ENCODE measurements at regions not wholly inside any gene's neighbourhood (a gene's known extent, or its start where the extent isn't known, plus 50 kb on each side); places are given as distances from the start of the nearest gene placed in this dataset.

DNA sequence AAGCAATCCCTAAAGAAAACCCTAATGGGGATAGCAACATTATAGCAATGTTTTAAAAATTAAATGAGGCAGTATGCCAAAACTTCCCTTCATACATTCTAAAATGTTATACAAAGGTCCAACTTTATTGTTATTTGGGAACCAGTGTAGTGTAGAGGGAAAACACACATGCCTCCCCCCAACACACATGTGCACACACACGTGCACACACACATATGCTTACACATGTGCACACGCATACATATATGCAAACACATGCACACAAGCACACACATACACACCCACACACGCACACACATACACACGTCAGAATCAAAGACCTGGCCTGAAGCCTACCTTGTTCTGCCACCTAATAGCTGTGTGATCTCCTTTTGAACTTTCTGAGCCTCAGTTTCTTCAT, 83.3 kb downstream of the SCN11A start:
- TF ChIP-seq, protein P1, sequence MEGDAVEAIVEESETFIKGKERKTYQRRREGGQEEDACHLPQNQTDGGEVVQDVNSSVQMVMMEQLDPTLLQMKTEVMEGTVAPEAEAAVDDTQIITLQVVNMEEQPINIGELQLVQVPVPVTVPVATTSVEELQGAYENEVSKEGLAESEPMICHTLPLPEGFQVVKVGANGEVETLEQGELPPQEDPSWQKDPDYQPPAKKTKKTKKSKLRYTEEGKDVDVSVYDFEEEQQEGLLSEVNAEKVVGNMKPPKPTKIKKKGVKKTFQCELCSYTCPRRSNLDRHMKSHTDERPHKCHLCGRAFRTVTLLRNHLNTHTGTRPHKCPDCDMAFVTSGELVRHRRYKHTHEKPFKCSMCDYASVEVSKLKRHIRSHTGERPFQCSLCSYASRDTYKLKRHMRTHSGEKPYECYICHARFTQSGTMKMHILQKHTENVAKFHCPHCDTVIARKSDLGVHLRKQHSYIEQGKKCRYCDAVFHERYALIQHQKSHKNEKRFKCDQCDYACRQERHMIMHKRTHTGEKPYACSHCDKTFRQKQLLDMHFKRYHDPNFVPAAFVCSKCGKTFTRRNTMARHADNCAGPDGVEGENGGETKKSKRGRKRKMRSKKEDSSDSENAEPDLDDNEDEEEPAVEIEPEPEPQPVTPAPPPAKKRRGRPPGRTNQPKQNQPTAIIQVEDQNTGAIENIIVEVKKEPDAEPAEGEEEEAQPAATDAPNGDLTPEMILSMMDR (CRISPR knock-in tag; IDR thresholded peaks at IDR 0.05), result no peak
- TF ChIP-seq, protein P2, sequence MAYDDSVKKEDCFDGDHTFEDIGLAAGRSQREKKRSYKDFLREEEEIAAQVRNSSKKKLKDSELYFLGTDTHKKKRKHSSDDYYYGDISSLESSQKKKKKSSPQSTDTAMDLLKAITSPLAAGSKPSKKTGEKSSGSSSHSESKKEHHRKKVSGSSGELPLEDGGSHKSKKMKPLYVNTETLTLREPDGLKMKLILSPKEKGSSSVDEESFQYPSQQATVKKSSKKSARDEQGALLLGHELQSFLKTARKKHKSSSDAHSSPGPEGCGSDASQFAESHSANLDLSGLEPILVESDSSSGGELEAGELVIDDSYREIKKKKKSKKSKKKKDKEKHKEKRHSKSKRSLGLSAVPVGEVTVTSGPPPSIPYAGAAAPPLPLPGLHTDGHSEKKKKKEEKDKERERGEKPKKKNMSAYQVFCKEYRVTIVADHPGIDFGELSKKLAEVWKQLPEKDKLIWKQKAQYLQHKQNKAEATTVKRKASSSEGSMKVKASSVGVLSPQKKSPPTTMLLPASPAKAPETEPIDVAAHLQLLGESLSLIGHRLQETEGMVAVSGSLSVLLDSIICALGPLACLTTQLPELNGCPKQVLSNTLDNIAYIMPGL (CRISPR knock-in tag; IDR thresholded peaks at IDR 0.05; ENCODE audit: borderline replicate concordance in 1 of 2, low read depth in 1 of 2), result no peak
- TF ChIP-seq, protein P3, sequence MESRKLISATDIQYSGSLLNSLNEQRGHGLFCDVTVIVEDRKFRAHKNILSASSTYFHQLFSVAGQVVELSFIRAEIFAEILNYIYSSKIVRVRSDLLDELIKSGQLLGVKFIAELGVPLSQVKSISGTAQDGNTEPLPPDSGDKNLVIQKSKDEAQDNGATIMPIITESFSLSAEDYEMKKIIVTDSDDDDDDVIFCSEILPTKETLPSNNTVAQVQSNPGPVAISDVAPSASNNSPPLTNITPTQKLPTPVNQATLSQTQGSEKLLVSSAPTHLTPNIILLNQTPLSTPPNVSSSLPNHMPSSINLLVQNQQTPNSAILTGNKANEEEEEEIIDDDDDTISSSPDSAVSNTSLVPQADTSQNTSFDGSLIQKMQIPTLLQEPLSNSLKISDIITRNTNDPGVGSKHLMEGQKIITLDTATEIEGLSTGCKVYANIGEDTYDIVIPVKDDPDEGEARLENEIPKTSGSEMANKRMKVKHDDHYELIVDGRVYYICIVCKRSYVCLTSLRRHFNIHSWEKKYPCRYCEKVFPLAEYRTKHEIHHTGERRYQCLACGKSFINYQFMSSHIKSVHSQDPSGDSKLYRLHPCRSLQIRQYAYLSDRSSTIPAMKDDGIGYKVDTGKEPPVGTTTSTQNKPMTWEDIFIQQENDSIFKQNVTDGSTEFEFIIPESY (CRISPR knock-in tag; IDR thresholded peaks at IDR 0.05), result no peak
- TF ChIP-seq, protein P4, sequence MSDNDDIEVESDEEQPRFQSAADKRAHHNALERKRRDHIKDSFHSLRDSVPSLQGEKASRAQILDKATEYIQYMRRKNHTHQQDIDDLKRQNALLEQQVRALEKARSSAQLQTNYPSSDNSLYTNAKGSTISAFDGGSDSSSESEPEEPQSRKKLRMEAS (IDR thresholded peaks at IDR 0.05), result no peak
- no peak for TF ChIP-seq POGZ (CRISPR knock-in tag; IDR thresholded peaks at IDR 0.05)
- no peak for TF ChIP-seq ARNTL (CRISPR knock-in tag; IDR thresholded peaks at IDR 0.05)
- TF ChIP-seq POLR2A (IDR thresholded peaks at IDR 0.05; ENCODE audit: insufficient read depth in 1 of 2, low read depth in 2 of 2, low read length in 2 of 2), result no peak
- TF ChIP-seq, protein P5, sequence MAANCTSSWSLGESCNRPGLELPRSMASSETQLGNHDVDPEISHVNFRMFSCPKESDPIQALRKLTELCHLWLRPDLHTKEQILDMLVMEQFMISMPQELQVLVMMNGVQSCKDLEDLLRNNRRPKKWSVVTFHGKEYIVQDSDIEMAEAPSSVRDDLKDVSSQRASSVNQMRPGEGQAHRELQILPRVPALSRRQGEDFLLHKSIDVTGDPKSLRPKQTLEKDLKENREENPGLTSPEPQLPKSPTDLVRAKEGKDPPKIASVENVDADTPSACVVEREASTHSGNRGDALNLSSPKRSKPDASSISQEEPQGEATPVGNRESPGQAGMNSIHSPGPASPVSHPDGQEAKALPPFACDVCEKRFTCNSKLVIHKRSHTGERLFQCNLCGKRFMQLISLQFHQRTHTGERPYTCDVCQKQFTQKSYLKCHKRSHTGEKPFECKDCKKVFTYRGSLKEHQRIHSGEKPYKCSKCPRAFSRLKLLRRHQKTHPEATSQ (CRISPR knock-in tag; IDR thresholded peaks at IDR 0.05; ENCODE audit: borderline replicate concordance), result no peak
- TF ChIP-seq ZSCAN29 (CRISPR knock-in tag; conservative IDR thresholded peaks at IDR 0.05), result no peak
- TF ChIP-seq, protein P6, sequence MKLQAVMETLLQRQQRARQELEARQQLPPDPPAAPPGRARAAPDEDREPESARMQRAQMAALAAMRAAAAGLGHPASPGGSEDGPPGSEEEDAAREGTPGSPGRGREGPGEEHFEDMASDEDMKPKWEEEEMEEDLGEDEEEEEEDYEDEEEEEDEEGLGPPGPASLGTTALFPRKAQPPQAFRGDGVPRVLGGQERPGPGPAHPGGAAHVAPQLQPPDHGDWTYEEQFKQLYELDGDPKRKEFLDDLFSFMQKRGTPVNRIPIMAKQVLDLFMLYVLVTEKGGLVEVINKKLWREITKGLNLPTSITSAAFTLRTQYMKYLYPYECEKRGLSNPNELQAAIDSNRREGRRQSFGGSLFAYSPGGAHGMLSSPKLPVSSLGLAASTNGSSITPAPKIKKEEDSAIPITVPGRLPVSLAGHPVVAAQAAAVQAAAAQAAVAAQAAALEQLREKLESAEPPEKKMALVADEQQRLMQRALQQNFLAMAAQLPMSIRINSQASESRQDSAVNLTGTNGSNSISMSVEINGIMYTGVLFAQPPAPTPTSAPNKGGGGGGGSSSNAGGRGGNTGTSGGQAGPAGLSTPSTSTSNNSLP (IDR thresholded peaks at IDR 0.05; ENCODE audit: low read depth, low read length), result no peak
